ENCODE measurements at regions not wholly inside any gene's neighbourhood (a gene's known extent, or its start where the extent isn't known, plus 50 kb on each side); places are given as distances from the start of the nearest gene placed in this dataset.

DNA sequence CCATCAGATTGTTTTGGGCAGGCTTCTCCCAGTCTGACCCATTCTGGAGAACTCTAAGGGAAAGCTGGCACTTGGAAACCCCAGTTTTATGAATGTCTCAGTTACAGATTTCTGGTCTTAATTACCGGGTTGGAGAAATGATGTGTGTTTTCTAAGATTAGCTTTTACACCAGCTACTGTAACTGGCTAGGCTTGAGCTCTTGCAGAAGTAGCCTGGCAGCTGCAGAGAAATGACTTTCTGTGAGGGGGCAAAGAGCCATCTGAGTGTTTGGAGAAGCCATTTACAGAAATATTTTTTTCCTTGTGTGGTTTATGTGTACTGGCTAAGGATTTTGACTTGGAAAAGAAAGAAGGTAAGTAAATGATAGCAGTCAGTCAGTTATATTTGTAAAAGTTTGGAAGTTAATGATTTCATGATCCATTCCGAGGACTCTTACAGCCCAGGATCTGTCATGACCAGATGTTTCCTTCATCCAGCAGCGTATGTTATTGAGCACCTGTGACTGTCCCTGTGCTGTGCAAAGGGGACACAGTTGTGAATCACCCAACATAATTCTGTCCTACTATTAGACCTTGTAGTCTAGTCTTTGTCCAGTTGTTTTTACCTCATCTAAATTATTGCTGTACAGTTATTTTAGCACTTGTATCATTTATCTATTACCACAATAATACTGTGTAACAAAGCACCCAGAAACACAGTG, 53.7 kb upstream of the GDNF start:
- Histone ChIP-seq H3K27me3 (ENCODE audit: control insufficient read depth, insufficient read depth, low read length) (no peaks in the 10 kb centered on the region), H3K36me3 (replicated peaks; ENCODE audit: control insufficient read depth, insufficient read depth, low read length) (no peaks in the 10 kb centered on the region), H3K4me3 (ENCODE audit: insufficient read depth, low read depth, low read length) (no peak overlapping the region)
- no peak for DNase-seq

DNA sequence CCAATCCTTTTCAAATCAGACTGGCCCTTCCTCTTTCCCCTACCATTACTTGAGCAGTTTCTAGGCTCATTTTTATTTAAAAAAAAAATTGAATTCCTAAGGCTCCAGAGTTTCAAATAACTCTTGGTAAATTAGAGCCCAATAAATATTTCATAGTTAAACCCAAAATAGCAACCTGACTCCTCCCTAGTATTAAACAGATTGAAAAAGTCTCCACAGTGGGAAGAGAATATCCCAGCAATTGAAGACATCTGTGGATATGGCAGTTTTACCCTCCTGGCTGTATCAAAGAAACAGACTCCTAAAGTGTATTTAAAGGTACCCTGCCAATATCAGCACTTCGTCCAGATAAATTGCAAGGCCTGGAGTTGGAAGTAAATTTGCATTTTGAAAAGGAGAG, 52.7 kb upstream of the GDNF start:
- Histone ChIP-seq H3K36me3 (replicated peaks; ENCODE audit: control insufficient read depth, insufficient read depth, low read length) (no peaks in the 10 kb centered on the region), H3K4me3 (ENCODE audit: insufficient read depth, low read depth, low read length) (no peak overlapping the region), H3K27me3 (ENCODE audit: control insufficient read depth, insufficient read depth, low read length) (no peaks in the 10 kb centered on the region)
- DNase-seq, result no peak

DNA sequence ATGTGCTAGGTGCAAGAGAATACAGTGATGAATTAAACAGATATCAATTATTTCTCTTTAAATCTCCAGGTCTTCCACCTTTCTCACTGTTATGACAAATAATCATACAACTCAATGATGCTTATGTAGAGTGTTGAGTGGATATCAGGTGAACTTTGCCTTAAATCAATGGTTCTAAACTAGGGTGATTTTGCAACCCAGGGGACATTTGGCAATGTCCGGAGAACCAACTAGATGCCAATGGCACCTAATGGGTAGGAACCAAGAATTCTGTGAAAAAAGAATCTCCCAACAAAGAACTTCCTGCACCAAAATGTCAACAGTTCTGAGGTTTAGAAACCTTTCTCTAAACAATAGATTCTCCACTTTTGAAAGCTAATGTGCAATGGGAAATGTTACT, 52.0 kb upstream of the GDNF start:
- Histone ChIP-seq H3K27me3 (ENCODE audit: control insufficient read depth, insufficient read depth, low read length) (no peaks in the 10 kb centered on the region), H3K36me3 (replicated peaks; ENCODE audit: control insufficient read depth, insufficient read depth, low read length) (no peaks in the 10 kb centered on the region), H3K4me3 (ENCODE audit: insufficient read depth, low read depth, low read length) (no peak overlapping the region)
- no peak for DNase-seq

DNA sequence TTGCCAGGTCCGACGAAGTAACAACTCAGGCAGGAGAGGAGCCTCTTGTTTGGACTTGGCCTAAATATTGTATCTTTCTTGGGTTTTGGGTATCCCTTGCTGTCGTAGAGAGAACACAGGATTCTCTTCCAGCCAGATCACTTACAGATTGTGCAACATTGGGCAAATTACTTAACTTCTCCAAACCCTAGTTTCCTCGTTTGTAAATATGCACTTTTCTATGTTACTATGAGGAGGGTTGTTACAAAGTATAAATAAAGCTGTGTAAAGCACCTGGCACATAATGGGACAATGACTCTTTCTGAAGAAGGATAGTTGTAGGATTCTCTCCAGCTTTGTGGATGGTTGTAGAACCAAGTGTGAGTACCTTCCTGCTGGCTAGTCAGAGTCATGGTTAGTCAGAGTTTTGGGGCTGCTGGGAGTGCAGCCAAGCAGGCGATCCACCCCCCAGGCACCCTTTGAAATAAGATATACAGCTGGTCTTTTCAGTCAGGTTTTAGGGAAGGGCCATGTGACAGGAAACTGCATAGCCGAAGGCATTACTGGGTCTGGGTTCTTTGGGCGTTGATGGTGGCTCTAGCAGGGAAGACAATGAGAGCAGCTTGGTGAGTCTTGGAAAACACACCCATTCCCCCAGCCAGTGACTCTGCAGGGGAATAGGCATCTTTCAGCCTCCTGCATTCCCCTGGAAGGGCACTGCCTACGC, 49.9 kb upstream of the GDNF start:
- DNase-seq, result no peak
- Histone ChIP-seq H3K36me3 (replicated peaks; ENCODE audit: control insufficient read depth, insufficient read depth, low read length) (no peaks in the 10 kb centered on the region), H3K27me3 (ENCODE audit: control insufficient read depth, insufficient read depth, low read length) (no peaks in the 10 kb centered on the region)

More for the DNA sequence above, 49.9 kb upstream of the GDNF start:
- H3K4me3 ChIP-seq (ENCODE audit: insufficient read depth, low read depth, low read length), result no peak overlapping the region

Data from H7 (cell line).